ENCODE measurements at regions not wholly inside any gene's neighbourhood (a gene's known extent, or its start where the extent isn't known, plus 50 kb on each side); places are given as distances from the start of the nearest gene placed in this dataset.

DNA sequence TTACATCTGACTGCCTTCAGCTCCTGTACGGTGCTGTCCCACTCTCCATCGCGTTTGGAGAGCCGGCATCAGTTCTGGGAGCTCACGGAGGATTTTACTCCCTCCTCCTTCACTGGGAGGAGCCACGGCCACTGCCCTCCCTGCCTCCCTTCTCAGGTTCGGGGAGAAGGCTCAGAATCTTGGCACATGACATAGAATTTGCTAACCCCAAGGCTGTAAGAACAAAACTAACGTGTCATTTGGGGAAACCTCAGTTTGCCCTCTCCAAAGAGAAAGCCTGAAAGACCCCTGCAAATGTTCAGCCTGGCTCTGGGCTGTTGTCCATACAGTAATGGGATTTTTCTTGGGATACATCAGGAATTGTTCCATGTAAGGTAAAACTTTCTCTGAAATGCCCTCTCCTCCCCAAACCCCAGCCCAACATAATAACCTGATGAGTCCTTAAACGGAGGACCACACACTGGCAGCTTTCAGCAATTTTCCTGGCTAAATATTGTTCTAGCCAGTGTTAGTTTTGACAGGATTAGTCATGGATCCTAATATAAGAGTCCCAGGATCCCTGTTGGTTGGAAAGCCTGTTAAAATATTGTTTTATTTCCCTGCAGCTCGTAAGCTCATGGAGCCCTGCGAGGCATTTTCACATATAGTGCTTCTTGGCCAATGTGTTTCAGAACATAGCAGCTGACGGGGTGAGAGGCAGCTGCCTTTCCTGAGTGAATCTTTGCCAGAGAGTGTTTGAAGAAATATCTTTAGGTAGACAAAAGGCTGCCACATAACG lies 98.8 kb downstream of the RHOU start:
- TF ChIP-seq EZH2 (IDR thresholded peaks at IDR 0.05; ENCODE audit: borderline replicate concordance) (no peak), EZH2phosphoT487 (IDR thresholded peaks at IDR 0.05; ENCODE audit: low read depth, severe bottlenecking, unreplicated experiment) (no peak)
- TF ChIP-seq, protein P1, sequence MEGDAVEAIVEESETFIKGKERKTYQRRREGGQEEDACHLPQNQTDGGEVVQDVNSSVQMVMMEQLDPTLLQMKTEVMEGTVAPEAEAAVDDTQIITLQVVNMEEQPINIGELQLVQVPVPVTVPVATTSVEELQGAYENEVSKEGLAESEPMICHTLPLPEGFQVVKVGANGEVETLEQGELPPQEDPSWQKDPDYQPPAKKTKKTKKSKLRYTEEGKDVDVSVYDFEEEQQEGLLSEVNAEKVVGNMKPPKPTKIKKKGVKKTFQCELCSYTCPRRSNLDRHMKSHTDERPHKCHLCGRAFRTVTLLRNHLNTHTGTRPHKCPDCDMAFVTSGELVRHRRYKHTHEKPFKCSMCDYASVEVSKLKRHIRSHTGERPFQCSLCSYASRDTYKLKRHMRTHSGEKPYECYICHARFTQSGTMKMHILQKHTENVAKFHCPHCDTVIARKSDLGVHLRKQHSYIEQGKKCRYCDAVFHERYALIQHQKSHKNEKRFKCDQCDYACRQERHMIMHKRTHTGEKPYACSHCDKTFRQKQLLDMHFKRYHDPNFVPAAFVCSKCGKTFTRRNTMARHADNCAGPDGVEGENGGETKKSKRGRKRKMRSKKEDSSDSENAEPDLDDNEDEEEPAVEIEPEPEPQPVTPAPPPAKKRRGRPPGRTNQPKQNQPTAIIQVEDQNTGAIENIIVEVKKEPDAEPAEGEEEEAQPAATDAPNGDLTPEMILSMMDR (IDR thresholded peaks at IDR 0.05; ENCODE audit: poor library complexity) = no peak

Measured in hepatocyte (in vitro differentiated cells).